Spinal cord (tissue), 9 donors: ENCODE measurements at regions not wholly inside any gene's neighbourhood (a gene's known extent, or its start where the extent isn't known, plus 50 kb on each side); places are given as distances from the start of the nearest gene placed in this dataset.
"Not testable (repeated sequence)": the region's sequence is repeated elsewhere in the genome, so short reads cannot be mapped to it uniquely, and the experiment has no call there.

Experiments used
- DNase-seq, 6 donors: peaks; one replicate each; pipeline versions ENCODE4 v3.0.0 to v3.0.0-alpha.2; 2013 to 2015; ENCODE audit warnings: low spot score in 6 of 6, low read depth in 4 of 6
- H3K27ac ChIP-seq: one replicate; pipeline ENCODE4 v1.5.1; 2013; ENCODE audit warnings: low read depth, low read length, control low read depth
- H3K27me3 ChIP-seq: one replicate; pipeline ENCODE4 v1.6.1; 2013; ENCODE audit warnings: low read length; ENCODE audit not compliant: control insufficient read depth, insufficient read depth
- H3K36me3 ChIP-seq: one replicate; pipeline ENCODE4 v1.6.1; 2013; ENCODE audit warnings: low read length; ENCODE audit not compliant: control insufficient read depth, insufficient read depth
- H3K4me1 ChIP-seq: one replicate; pipeline ENCODE4 v1.6.1; 2013; ENCODE audit warnings: low read length; ENCODE audit not compliant: control insufficient read depth, insufficient read depth
- H3K4me3 ChIP-seq: one replicate; pipeline ENCODE4 v1.5.1; 2013; ENCODE audit warnings: low read depth, low read length, control low read depth
- H3K9me3 ChIP-seq: one replicate; pipeline ENCODE4 v1.6.1; 2013; ENCODE audit warnings: low read length; ENCODE audit not compliant: control insufficient read depth, insufficient read depth
- WGBS: methylation state at CpG from one replicate; pipeline ENCODE4 v1.1.5; 2013; ENCODE audit warnings: missing lambda C conversion rate; ENCODE audit not compliant: insufficient coverage; 5-methylcytosine and 5-hydroxymethylcytosine counted together
- donor health status: healthy.

DNA sequence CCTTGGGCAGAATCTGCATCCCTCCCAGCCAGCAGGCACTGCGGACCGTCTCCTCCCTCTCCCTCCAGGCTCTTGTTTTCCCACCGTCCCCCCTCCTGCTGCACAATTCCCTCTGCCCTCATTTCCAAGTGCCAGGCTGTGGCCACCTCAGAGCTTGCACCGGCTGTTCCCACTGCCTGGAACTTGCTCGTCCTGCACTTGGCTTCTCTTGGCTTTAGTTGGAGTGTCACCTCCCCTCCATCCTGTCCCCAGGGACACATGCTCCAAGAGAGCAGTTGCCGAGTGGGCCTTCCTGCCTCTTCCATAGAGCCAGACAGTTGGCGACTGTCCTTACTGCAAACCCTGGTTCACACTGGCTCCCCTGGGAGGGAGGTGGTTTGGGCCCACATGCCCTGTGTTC is 87.0 kb upstream of the DRD5 start:
- not testable (repeated sequence) for H3K4me3 ChIP-seq, H3K9me3 ChIP-seq, H3K36me3 ChIP-seq, DNase-seq, H3K27me3 ChIP-seq, H3K27ac ChIP-seq, H3K4me1 ChIP-seq
- WGBS, result 64% methylated on average over 5 of the region's 7 CpGs

GRCh38 chr4:9695994-9696393 is 85.4 kb upstream of the DRD5 start:
- WGBS, result 25% methylated on average over 4 of the region's 4 CpGs
- DNase-seq, result peak in 1 of 6 donors; percentile 38
- H3K27me3 ChIP-seq, H3K27ac ChIP-seq, H3K4me3 ChIP-seq, H3K36me3 ChIP-seq, H3K4me1 ChIP-seq, H3K9me3 ChIP-seq: not testable (repeated sequence)

DNA sequence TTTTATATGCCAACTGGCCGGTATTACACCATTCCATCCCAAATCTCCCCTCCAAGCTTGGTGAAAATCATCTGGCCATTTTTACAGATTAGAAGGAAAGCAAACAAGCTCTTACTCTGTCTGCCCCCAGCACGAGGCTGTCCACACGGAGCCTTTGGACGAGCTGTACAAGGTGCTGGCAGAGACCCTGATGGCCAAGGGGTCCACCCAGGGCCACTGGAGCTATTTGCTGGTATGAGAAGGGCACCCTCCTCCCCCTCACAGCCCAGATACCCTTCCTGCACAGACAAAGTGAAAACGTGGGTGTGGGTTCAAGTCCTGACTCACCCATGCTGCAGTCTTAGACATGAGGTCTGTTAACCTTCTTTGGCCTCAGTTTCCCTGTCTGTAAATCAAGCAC is 84.9 kb upstream of the DRD5 start:
- H3K9me3 ChIP-seq, DNase-seq, H3K36me3 ChIP-seq, H3K27ac ChIP-seq, H3K4me1 ChIP-seq, H3K4me3 ChIP-seq, H3K27me3 ChIP-seq: not testable (repeated sequence)
- 100% methylated on average over 1 of the region's 5 CpGs for WGBS

DNA sequence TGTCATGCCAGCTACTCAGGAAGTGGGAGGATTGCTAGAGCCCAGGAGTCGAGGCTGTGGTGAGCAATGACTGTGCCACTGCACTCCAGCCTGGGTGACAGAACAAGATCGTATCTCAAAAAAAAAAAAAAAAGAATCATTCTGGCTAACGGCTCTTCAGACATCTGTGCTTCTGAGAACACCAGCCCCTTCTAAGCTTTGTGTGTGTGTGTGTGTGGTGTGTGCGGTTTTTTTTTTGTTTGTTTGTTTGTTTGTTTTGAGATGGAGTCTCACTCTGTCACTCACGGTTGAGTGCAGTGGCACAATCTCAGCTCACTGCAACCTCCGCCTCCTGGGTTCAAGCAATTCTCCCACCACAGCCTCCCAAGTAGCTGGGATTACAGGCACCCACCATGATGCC is 79.4 kb upstream of the DRD5 start:
- not testable (repeated sequence) for H3K9me3 ChIP-seq, H3K36me3 ChIP-seq, DNase-seq, H3K4me3 ChIP-seq, H3K27ac ChIP-seq, H3K27me3 ChIP-seq, H3K4me1 ChIP-seq
- WGBS, result 100% methylated on average over 1 of the region's 6 CpGs

- H3K36me3 ChIP-seq, DNase-seq: not testable (repeated sequence)
Observed at GRCh38 chr4:9702696-9703095, 78.7 kb upstream of the DRD5 start.

DNA sequence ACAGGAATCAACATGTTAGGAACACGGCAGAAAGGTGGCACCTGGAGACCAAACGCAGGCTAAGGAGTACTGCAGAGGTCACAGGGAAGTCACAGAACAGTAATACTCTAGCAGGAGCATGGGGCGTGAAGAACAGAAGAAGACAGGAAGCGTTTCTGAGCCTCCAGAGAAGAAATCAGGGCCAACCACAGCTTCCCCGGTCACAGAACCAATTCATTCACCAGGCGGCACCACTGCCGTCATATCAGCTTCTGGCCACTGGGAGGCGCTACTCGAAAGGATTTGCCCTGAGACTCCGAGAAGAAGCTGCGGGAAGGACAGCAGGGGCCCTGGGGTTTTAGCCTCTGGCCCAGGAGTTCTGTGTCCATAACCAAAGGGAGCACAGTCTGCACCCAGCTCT is 78.0 kb upstream of the DRD5 start:
- H3K4me1 ChIP-seq, result no peaks in the 10 kb centered on the region
- 26% methylated on average over 11 of the region's 11 CpGs for WGBS

More at GRCh38 chr4:9702696-9703095, 78.7 kb upstream of the DRD5 start:
- not testable (repeated sequence) for H3K4me1 ChIP-seq, H3K9me3 ChIP-seq, H3K27me3 ChIP-seq, H3K27ac ChIP-seq, H3K4me3 ChIP-seq
- WGBS, result 91% methylated on average over 5 of the region's 9 CpGs

DNA sequence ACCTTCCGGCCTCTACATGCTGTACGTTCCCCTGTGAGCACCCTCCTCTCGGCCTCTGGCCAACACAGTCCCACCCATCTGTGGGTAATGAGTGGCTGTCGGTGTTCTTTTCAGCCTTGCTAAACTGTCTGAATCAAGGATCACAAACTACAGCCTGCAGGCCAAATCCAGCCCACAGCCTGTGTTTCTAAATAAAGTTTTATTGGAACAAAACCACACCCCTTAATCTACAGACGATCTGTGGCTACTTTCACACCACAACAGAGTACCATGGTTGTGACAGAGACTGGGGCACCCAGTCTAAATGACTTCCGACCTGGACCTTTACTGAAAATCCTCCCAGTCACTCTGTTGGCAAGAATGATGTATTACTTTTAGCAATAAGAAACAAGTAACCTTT is 77.3 kb upstream of the DRD5 start:
- H3K9me3 ChIP-seq, H3K4me1 ChIP-seq, H3K27me3 ChIP-seq, H3K36me3 ChIP-seq, H3K4me3 ChIP-seq, DNase-seq, H3K27ac ChIP-seq: not testable (repeated sequence)
- WGBS, result 90% methylated on average over 2 of the region's 6 CpGs

More for the DNA sequence above, 78.0 kb upstream of the DRD5 start:
- Histone ChIP-seq H3K4me3 (no peak overlapping the region), H3K36me3 (no peaks in the 10 kb centered on the region), H3K9me3 (no peaks in the 10 kb centered on the region), H3K27ac (no peak overlapping the region), H3K27me3 (no peaks in the 10 kb centered on the region)
- no peak for DNase-seq

GRCh38 chr4:9704551-9705332 is 76.7 kb upstream of the DRD5 start:
- Histone ChIP-seq H3K36me3 (no peaks in the 10 kb centered on the region), H3K4me1 (no peaks in the 10 kb centered on the region), H3K9me3 (no peaks in the 10 kb centered on the region), H3K4me3 (no peak overlapping the region), H3K27me3 (no peaks in the 10 kb centered on the region), H3K27ac (no peak overlapping the region)
- WGBS, result 92% methylated on average over 13 of the region's 13 CpGs
- DNase-seq, result no peak

DNA sequence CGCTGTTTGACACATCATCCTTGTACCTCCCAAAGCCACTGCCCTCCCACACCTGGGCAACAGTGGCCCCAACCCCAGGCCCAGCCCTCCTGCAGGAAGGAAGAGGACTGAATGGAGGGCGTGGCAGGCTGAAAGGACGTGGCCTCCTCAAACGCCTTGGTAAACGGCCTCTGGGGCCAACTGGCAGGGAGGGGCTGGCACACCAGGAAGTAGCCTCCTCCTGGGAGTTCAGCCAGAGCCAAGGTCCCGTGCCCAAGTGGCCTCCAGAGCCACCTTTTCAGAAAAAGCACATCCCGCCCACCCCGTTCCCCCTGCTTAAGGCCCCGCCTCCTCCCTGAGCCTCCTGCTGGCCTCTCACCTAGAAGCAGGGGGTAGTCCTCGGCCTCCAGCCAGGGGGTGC is 74.2 kb upstream of the DRD5 start:
- not testable (repeated sequence) for H3K36me3 ChIP-seq, H3K4me3 ChIP-seq, DNase-seq, H3K27ac ChIP-seq, H3K9me3 ChIP-seq, H3K4me1 ChIP-seq, H3K27me3 ChIP-seq
- 43% methylated on average over 4 of the region's 10 CpGs for WGBS

DNA sequence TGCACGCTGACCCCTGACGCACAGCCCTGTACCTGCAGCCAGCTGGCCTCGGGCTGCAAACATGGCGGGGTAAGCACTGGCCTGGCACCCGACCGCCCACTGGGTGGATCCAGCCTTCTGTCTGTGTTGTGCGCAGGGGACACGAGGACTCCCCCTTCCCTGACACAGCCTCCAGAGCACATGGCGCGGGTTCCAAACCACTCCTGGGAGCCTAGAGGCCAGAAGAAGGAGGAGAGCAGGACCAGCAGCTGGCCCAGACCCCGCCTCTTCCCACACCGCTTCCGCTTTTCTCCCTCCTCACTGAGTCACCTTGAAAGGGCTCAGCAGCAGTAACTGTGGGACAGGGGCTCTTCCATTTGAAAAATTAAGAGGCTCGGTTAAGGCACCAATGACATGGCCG is 73.5 kb upstream of the DRD5 start:
- not testable (repeated sequence) for H3K9me3 ChIP-seq, H3K27me3 ChIP-seq, H3K36me3 ChIP-seq, DNase-seq, H3K27ac ChIP-seq, H3K4me1 ChIP-seq, H3K4me3 ChIP-seq
- WGBS, result 74% methylated on average over 5 of the region's 15 CpGs
